ENCODE measurements at regions not wholly inside any gene's neighbourhood (a gene's known extent, or its start where the extent isn't known, plus 50 kb on each side); places are given as distances from the start of the nearest gene placed in this dataset.
A peak's percentile ranks its signal among the peaks of the same experiment; 100 is the strongest.

DNA sequence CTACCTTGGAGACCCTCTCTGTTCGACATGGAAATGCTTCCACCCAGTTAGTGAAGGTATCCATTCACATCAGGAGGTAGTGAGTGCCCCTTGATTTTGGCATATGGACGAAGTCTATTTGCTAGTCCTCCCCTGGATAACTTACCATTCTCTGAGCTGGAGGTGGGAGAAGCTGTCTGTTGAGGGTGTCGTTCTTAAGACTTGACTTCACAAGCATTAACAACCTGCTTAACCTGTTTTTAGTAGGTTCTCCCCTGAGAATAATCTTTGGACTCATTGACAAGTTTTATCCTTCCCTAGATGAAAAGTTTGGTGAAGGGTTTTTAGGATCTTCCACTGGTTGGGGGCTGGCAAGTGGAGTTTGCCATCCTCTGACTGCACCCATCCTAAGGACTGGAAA, 1053.8 kb upstream of the CNTN5 start:
- ATAC-seq (no peak), FAIRE-seq (no peak), DNase-seq (ENCODE audit: extremely low read depth in 1 of 4, low spot score in 3 of 4) (no peak)
- H3K27ac ChIP-seq (ENCODE audit: extremely low read depth, low read depth, low read length): peak overlapping the region; percentile 98; the same call in 1 of the 3 replicates
- WGBS (ENCODE audit: insufficient coverage, low coverage, missing lambda C conversion rate): 73% methylated on average over 3 of the region's 3 CpGs
- peak overlapping the region; percentile 68 for H2AFZ ChIP-seq (ENCODE audit: low read depth, low read length)
- intact Hi-C loops (cut with micrococcal nuclease): loop anchor here (10.0 kb wide), 1 partner anchor 1048 kb away; no protein-coding TSS in a partner anchor
- H3K4me2 ChIP-seq (ENCODE audit: insufficient read depth, low read length): no peak overlapping the region
- no peak overlapping the region for H3K9ac ChIP-seq (ENCODE audit: insufficient read depth in 1 of 2, low read depth in 2 of 2, low read length in 2 of 2)
- in situ Hi-C loops (cut with MboI): no loop called here
- no peaks in the 10 kb centered on the region for H3K9me1 ChIP-seq (ENCODE audit: control insufficient read depth, insufficient read depth, low read length)
- no peaks in the 10 kb centered on the region for H4K20me1 ChIP-seq (replicated peaks; ENCODE audit: control insufficient read depth, insufficient read depth, low read length)
- ChIA-PET POLR2A (no interaction called here), CTCF (ENCODE audit: low intra/inter-chr PET ratio) (no interaction called here)
- TF ChIP-seq TCF7 (IDR thresholded peaks at IDR 0.05; ENCODE audit: borderline replicate concordance): no peak
- TF ChIP-seq, protein P1, sequence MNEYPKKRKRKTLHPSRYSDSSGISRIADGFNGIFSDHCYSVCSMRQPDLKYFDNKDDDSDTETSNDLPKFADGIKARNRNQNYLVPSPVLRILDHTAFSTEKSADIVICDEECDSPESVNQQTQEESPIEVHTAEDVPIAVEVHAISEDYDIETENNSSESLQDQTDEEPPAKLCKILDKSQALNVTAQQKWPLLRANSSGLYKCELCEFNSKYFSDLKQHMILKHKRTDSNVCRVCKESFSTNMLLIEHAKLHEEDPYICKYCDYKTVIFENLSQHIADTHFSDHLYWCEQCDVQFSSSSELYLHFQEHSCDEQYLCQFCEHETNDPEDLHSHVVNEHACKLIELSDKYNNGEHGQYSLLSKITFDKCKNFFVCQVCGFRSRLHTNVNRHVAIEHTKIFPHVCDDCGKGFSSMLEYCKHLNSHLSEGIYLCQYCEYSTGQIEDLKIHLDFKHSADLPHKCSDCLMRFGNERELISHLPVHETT (CRISPR knock-in tag; conservative IDR thresholded peaks at IDR 0.05 in 1 of 2, IDR thresholded peaks at IDR 0.05 in 1 of 2): no peak
- no peak for TF ChIP-seq PRDM10 (IDR thresholded peaks at IDR 0.05; ENCODE audit: partially characterized antibody)
- no peak for TF ChIP-seq SRSF1 (IDR thresholded peaks at IDR 0.05; ENCODE audit: low read depth, low read length)
- TF ChIP-seq MEF2D (tag; conservative IDR thresholded peaks at IDR 0.05; ENCODE audit: low read depth): no peak
- TF ChIP-seq ZFX (CRISPR knock-in tag; IDR thresholded peaks at IDR 0.05): no peak
- TF ChIP-seq KLF1 (tag; IDR thresholded peaks at IDR 0.05): no peak
- H3K36me3 ChIP-seq (ENCODE audit: control insufficient read depth, insufficient read depth, low read length): peaks cover 15% of the 10 kb centered on the region
- H3K79me2 ChIP-seq (ENCODE audit: control insufficient read depth, insufficient read depth, low read length): no peaks in the 10 kb centered on the region
- H3K4me1 ChIP-seq (replicated peaks in 1 of 2; ENCODE audit: control insufficient read depth in 2 of 2, insufficient read depth in 2 of 2, low read length in 2 of 2): peaks cover 10 to 38% of the 10 kb centered on the region in 2 experiments; a peak in 3 of 5 replicates
- H3K9me3 ChIP-seq (replicated peaks; ENCODE audit: control insufficient read depth, insufficient read depth, low read depth, low read length): peaks cover 38% of the 10 kb centered on the region
- no TSS peak for BruUV-seq (replicated peaks)
- no peak overlapping the region for H3K4me3 ChIP-seq
- H3K27me3 ChIP-seq (ENCODE audit: control insufficient read depth in 2 of 2, insufficient read depth in 2 of 2, low read length in 2 of 2): no peaks in the 10 kb centered on the region

Data from K562 (cell line).